ENCODE measurements at regions not wholly inside any gene's neighbourhood (a gene's known extent, or its start where the extent isn't known, plus 50 kb on each side); places are given as distances from the start of the nearest gene placed in this dataset.

GRCh38 chr2:173424886-173425285 lies 70.2 kb downstream of the CDCA7 start:
- Histone ChIP-seq H3K18ac (ENCODE audit: insufficient read length, low read depth, low read length) (no peak overlapping the region), H2BK12ac (ENCODE audit: insufficient read length, low read depth, low read length) (no peak overlapping the region), H2BK5ac (ENCODE audit: insufficient read length, low read length) (no peak overlapping the region), H4K5ac (ENCODE audit: insufficient read length, low read depth, low read length) (no peak overlapping the region), H3K9ac (ENCODE audit: extremely low read depth, insufficient read length, low read length) (no peak overlapping the region), H4K91ac (ENCODE audit: insufficient read length, low read depth, low read length) (no peak overlapping the region), H3K14ac (ENCODE audit: insufficient read depth, low read length) (no peak overlapping the region), H3K4me2 (ENCODE audit: insufficient read depth, insufficient read length, low read length) (no peak overlapping the region), H2BK120ac (ENCODE audit: low read depth, low read length, poor library complexity, severe bottlenecking) (no peak overlapping the region), H3K23me2 (ENCODE audit: insufficient read length, low read depth, low read length, poor library complexity, severe bottlenecking) (no peaks in the 10 kb centered on the region), H3K56ac (ENCODE audit: insufficient read length, low read depth, low read length) (no peak overlapping the region), H3K4ac (ENCODE audit: low read depth, low read length) (no peak overlapping the region), H4K8ac (replicated peaks; ENCODE audit: insufficient read length, low read depth, low read length) (no peak overlapping the region), H2AFZ (ENCODE audit: low read length) (no peak overlapping the region), H3K9me3 (ENCODE audit: control insufficient read depth, low read depth, low read length) (no peaks in the 10 kb centered on the region), H3K23ac (ENCODE audit: insufficient read length, low read depth, low read length) (no peak overlapping the region), H4K20me1 (ENCODE audit: control insufficient read depth, insufficient read depth, insufficient read length) (no peaks in the 10 kb centered on the region), H3K27me3 (ENCODE audit: insufficient read depth, low read length) (no peaks in the 10 kb centered on the region), H3K79me2 (ENCODE audit: insufficient read depth, low read length) (no peaks in the 10 kb centered on the region), H3K4me1 (ENCODE audit: insufficient read depth, low read length) (no peaks in the 10 kb centered on the region), H3K79me1 (ENCODE audit: insufficient read depth, low read depth, low read length, poor library complexity, severe bottlenecking) (no peaks in the 10 kb centered on the region), H3K27ac (ENCODE audit: insufficient read length, low read depth, low read length) (no peak overlapping the region), H2AK5ac (ENCODE audit: insufficient read length, low read length) (no peak overlapping the region), H2BK20ac (ENCODE audit: low read depth, low read length, poor library complexity, severe bottlenecking) (no peak overlapping the region), H2BK15ac (ENCODE audit: low read depth, low read length) (no peak overlapping the region), H3T11ph (ENCODE audit: low read length) (no peak overlapping the region)
- no CpG with 5 or more reads among the region's 2 CpGs for WGBS (ENCODE audit: extremely low coverage, insufficient read length, low lambda C conversion rate)
- no peak for TF ChIP-seq CTCF (conservative IDR thresholded peaks at IDR 0.05)
- Mint-ChIP-seq H3K27me3 (ENCODE audit: low read depth) (no peaks in the 10 kb centered on the region; the same call in none of the 2 replicates), H3K9me3 (no peaks in the 10 kb centered on the region; a peak in 2 of 5 replicates), H3K4me1 (peaks cover 3 to 7% of the 10 kb centered on the region in 2 experiments; a peak in 2 of 4 replicates), H3K36me3 (ENCODE audit: insufficient read depth in 1 of 3, low read depth in 3 of 3) (no peaks in the 10 kb centered on the region), H3K4me3 (no peak overlapping the region), H3K27ac (no peak overlapping the region)
- DNase-seq: no peak
